GM19035 (cell line): ENCODE measurements at regions not wholly inside any gene's neighbourhood (a gene's known extent, or its start where the extent isn't known, plus 50 kb on each side); places are given as distances from the start of the nearest gene placed in this dataset.

Source experiments
- ATAC-seq: cut with Tn5 transposase; IDR thresholded peaks from one replicate; pipeline ENCODE4 v1.9.1; 2021; ENCODE audit not compliant: unreplicated experiment

GRCh38 chrX:134747006-134747405 is 50.0 kb downstream of the PABIR2 start:
- no peak for ATAC-seq

GRCh38 chrX:134746410-134746785 is 50.6 kb downstream of the PABIR2 start:
- no peak for ATAC-seq

DNA sequence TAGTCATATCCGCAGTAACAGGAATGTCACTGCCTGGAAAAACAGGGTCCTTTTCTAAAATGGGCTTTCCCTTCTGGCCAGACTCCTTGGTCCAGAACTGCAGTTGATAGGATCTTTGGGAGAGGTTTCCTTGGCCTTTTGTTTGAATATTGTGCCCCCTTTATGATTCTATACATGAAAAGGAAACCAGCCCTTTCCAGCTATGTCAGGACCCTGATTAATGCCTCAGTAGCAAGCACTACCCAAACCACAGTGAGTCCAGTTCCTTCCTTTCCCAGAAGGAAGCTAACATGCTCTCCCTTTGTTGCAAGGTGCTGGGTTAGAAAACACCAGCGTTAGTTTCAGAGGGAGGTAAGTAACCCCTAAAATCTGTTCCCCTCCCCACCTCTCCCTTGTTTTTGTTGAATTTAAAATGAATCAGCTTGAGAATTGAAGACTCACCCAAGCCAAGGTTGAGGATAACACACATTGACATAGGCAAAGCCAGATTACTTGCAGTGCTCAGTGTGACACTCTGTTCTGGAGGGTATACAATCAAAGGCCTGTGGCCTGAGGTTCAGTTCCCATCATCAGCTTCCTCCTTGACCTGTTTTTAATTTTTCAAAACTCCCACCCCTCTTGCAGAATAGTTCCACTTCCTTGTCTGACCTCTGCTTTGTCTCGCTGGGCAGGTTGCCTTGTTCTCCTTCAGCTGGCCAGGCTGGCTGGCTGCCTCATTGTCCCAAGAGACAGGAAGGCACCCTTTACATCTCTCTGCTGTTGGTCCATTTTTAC is 51.2 kb downstream of the PABIR2 start:
- ATAC-seq = no peak

DNA sequence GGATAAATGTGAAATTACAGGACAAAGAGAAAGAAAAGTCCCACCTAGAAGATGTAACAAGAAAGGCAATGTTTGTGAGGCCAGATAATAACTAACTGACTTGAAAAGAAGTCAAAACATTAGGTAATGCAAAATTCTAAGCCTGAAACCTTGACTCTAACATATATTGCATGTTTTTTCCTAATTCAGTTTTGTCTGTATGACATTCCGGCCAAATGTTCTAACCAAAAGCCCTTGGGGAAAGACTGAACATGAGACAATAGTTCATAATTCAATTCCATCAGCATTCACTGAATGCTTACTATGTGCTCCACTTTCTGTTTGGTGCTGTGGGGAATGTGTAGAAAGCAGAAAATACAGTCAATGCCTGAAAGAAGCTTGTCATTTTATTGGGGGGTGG is 53.9 kb downstream of the PABIR2 start:
- ATAC-seq = no peak

- ATAC-seq = no peak
Observed at GRCh38 chrX:134742573-134742972, 54.4 kb downstream of the PABIR2 start.

DNA sequence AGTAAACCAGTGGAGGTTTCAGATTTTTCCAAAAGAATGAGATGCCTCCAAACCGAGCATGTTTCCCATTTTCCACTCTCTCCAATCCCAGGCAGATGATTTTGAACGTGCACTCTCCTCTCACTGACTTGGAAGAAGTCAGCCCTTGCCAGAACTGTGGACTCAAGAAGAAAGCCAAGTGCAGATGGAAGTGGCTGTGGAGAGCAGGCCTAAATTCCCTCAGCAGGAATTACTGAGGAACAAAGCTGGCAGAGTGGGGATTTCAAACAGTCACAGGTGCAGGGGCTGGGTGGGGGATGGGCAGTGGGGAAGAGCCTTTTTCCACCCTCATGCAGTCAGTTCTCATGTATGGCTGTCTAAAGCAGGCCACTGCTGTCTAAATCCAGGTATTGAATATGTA is 55.3 kb downstream of the PABIR2 start:
- no peak for ATAC-seq

DNA sequence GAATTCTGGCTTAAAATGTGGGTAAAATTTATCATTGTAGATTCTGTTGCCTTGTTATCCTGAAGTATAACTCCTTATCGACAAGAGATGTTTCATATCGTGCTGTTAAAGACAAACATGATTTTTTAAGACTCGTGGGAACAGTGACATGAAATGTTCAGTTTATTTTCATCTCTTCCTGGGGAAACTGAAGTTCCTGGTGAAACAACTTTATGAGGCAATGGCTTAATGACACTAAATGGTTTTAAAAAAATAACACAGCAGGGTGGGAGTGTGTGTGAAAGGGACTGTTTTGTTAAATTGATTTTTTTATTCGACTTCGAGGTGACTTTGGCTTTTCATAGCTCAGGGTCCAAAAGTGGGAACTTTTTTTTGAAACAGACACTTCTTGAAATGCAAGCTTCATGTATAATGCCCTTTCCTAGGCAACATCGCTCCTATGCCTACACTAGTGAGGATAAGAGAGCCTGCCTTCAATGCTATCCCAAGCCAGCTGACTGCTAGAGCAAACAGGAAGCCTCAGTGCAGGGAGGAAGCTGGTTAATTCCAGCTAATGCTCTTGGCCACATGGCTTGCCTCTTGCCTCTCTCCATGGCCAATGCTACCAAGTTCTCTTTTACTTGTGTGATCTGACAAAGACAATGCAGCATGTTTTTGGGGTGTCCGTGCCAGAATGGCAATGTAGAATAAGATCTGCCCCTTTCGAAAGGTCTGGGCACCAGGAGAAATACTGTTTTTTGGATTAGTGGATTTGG is 57.8 kb downstream of the PABIR2 start:
- ATAC-seq = no peak

- ATAC-seq = no peak
Observed at GRCh38 chrX:134738445-134738844, 58.6 kb downstream of the PABIR2 start.

DNA sequence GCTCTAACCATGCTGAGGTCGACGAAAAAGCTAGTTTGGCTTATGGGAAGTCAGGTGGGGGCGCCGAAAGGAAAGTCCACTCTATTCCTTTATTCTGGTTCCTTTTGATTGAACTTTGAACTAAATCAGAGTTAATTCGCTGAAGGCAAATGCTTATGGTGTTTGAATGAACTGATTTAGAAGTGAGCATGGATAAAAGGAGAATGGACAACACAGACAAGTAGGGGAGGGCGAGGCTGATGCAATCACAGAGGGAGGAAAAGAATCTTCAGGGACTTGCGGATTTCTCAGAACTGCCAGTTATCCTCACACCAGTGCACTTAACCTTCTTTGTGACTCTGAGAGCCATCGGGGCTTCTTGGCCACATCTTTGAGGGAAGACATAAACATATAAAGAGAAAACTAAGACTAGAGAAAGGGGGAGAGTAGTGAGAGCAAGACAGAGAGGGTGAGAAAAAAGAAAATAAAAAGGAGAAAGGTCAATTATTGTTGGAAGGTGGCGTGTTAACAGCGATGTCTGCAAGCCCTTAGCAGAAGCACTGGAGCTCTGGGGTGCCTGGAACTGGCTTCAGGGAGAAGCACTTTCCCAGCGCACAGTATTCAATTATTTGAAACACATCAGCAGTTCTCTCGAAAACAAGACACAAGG is 59.2 kb downstream of the PABIR2 start:
- ATAC-seq = no peak

DNA sequence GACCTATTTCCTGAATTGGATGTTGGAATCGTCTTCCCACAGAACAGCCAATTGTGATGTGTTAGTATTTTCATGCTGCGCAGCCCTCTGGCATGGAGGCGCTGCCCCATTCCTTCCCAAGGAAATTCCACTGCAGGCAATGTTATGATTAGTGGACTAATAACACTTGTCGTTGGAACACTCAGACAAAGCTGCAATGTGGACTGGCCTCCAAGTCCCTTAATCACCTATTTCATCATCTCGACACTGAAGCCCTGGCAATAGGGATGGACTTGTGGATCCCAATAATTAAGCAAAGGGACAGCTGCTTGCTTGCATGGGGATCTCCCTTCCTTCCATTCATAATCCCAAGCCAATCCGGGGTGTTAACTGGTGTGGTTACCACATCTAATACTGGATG is 59.9 kb downstream of the PABIR2 start:
- ATAC-seq = no peak

DNA sequence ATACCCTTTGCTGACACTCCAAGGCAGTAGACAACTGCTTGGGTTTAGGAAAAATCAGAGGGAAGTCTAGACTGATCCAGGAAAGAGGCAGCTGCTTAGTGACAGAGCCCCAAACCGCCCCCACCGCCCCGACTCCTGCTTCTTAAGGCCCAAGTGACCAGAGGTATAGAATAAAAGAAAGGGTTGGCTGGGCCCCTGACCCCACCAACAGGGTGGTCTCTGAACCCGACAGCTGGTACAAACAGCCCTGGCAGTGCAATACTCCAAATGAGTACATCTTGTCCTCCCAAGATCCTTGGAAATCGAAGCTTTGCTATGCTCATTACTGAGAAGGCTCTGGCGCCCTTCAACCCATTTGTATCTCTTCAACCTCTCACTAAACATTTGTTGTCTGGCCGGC is 60.6 kb downstream of the PABIR2 start:
- no peak for ATAC-seq

DNA sequence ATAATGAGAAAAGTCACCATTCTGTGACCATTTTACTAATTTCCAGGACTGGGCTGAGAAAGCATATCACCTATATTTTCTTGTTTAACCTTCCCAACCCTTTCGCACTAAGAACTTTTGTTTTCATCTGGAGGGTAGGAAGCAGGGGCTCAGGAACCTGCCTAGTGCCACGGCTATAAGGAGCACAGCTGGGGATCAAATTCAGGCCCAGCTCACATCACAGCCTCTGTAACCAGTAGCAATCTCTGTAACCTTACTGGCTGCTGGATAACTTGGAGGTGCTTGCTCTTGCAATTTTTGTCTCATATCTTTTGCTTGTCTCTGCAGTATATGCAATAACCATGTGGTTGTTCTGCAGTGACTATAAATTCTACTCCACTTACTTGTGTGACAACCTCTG is 62.0 kb downstream of the PABIR2 start:
- no peak for ATAC-seq

- no peak for ATAC-seq
Observed at GRCh38 chrX:134734466-134734952, 62.5 kb downstream of the PABIR2 start.

- no peak for ATAC-seq
Observed at GRCh38 chrX:134733591-134733990, 63.4 kb downstream of the PABIR2 start.

- ATAC-seq = no peak
Observed at GRCh38 chrX:134732676-134733075, 64.3 kb downstream of the PABIR2 start.

DNA sequence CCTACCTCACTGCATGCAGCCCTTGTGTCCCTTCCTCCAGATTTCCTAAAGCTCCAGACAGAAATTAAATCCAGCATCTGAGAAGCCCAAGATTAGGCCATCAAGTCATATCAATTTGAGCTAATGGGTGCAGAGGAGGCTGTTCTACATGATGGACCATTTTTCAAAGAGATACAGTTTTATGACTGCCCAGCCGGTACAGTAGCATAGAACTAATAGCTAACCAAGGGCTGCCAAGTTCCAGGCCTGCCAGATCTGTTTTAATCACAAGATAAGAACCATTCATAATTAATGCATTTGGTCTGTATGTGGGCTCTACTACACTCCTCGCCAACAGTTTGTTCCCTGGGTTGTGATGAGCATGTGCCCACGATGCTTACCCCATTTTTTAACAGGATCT is 64.9 kb downstream of the PABIR2 start:
- ATAC-seq = no peak

DNA sequence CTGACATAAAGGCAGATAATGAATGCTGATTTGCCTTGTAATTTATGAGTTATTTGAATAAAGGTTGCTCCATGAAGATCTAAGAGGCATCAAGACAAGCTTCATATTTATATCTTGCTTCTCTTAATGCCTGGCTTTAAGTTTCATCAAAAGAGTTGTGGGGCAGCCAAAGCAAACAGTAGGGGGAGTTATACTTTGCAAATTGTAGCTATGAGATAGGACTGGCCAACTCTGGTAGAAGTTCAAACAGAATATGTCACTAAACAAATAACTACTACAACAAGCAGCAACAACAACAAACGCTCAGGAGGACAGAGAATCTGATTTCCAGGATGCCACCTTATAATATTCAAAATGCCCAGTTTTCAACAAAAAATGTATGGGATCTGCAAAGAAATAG is 69.1 kb upstream of the PLAC1 start:
- ATAC-seq = no peak

DNA sequence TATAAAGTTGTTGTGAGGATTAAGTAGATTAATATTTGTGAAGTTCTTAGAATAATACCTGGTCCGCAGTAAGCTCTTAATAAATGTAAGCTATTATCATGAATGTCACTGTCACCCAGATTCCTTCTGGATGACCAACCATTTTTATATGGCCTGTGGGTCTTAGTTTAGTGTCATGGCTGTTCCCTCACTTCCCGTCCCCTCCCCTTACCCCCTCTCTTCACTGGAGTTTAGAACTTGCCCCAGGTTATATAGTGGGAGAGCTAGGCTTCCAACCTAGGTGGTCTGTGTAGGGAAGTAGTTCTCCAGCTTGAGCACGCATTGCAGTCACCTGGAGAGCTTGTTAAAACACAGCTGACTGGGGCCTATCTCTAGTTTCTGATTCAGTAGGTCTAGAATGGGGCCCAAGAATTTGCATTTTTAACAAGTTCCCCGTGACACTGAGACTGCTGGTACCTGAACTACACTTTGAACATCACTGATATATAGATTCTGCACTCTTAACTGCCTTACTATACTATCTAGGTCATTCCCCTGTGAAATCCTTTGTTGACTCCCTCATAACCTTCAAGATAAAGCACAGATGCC is 66.9 kb upstream of the PLAC1 start:
- ATAC-seq = no peak

- ATAC-seq = no peak
Observed at GRCh38 chrX:134721766-134722532, 63.7 kb upstream of the PLAC1 start.

DNA sequence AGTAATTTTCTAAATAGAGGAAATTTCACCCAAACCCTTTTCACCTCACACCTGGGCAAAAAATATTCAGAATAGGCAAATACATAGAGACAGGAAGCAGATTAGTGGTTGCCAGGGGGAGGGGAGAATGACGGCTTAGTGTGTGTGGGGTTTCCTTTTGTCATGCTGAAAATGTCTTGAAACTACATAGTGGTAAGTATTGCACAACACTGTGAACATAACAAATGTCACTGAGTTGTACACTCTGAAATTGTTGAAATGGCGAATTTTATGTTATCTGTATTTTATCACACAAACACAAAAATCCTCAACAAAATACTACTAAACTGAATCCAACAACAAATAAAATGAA is 60.7 kb upstream of the PLAC1 start:
- peak; percentile 70 for ATAC-seq
